GM23338 (cell line): ENCODE measurements at regions not wholly inside any gene's neighbourhood (a gene's known extent, or its start where the extent isn't known, plus 50 kb on each side); places are given as distances from the start of the nearest gene placed in this dataset.
A peak's percentile ranks its signal among the peaks of the same experiment; 100 is the strongest.

Experiments
- EZH2 ChIP-seq: fragments of 200-600 bp; sonication (generic); IDR thresholded peaks from one replicate; pipeline ENCODE4 v1.8.0; 2017; ENCODE audit warnings: antibody characterized with exemption, mild to moderate bottlenecking, low read depth; ENCODE audit not compliant: unreplicated experiment
- EZH2phosphoT487 ChIP-seq: fragments of 200-600 bp; sonication (generic); IDR thresholded peaks from one replicate; pipeline ENCODE4 v1.8.1; 2018; ENCODE audit warnings: antibody characterized with exemption; ENCODE audit not compliant: unreplicated experiment
- NANOG ChIP-seq: IDR thresholded peaks from 2 replicates; pipeline ENCODE4 v1.6.1; 2016; ENCODE audit warnings: antibody characterized with exemption, borderline replicate concordance
- POLR2AphosphoS5 ChIP-seq: IDR thresholded peaks from 2 replicates; pipeline ENCODE4 v1.6.1; 2016; ENCODE audit warnings: antibody characterized with exemption, low read depth
- TF ChIP-seq, protein P1 (sequence below): IDR thresholded peaks from one replicate; pipeline ENCODE4 v1.6.1; 2018; ENCODE audit warnings: antibody characterized with exemption; ENCODE audit not compliant: unreplicated experiment
- TF ChIP-seq, protein P2 (sequence below), 2 experiments: fragments of 200-600 bp in 1 of 2; sonication (generic) in 1 of 2; conservative IDR thresholded peaks; 2 replicates each; pipeline versions ENCODE4 v1.5.1 to v1.6.1; 2016 to 2017; ENCODE audit warnings: antibody characterized with exemption in 2 of 2, low read depth in 2 of 2, mild to moderate bottlenecking in 2 of 2, moderate library complexity in 1 of 2

- TF ChIP-seq, protein P1, sequence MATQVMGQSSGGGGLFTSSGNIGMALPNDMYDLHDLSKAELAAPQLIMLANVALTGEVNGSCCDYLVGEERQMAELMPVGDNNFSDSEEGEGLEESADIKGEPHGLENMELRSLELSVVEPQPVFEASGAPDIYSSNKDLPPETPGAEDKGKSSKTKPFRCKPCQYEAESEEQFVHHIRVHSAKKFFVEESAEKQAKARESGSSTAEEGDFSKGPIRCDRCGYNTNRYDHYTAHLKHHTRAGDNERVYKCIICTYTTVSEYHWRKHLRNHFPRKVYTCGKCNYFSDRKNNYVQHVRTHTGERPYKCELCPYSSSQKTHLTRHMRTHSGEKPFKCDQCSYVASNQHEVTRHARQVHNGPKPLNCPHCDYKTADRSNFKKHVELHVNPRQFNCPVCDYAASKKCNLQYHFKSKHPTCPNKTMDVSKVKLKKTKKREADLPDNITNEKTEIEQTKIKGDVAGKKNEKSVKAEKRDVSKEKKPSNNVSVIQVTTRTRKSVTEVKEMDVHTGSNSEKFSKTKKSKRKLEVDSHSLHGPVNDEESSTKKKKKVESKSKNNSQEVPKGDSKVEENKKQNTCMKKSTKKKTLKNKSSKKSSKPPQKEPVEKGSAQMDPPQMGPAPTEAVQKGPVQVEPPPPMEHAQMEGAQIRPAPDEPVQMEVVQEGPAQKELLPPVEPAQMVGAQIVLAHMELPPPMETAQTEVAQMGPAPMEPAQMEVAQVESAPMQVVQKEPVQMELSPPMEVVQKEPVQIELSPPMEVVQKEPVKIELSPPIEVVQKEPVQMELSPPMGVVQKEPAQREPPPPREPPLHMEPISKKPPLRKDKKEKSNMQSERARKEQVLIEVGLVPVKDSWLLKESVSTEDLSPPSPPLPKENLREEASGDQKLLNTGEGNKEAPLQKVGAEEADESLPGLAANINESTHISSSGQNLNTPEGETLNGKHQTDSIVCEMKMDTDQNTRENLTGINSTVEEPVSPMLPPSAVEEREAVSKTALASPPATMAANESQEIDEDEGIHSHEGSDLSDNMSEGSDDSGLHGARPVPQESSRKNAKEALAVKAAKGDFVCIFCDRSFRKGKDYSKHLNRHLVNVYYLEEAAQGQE: no peak
- no peak for TF ChIP-seq EZH2phosphoT487
- TF ChIP-seq, protein P2, sequence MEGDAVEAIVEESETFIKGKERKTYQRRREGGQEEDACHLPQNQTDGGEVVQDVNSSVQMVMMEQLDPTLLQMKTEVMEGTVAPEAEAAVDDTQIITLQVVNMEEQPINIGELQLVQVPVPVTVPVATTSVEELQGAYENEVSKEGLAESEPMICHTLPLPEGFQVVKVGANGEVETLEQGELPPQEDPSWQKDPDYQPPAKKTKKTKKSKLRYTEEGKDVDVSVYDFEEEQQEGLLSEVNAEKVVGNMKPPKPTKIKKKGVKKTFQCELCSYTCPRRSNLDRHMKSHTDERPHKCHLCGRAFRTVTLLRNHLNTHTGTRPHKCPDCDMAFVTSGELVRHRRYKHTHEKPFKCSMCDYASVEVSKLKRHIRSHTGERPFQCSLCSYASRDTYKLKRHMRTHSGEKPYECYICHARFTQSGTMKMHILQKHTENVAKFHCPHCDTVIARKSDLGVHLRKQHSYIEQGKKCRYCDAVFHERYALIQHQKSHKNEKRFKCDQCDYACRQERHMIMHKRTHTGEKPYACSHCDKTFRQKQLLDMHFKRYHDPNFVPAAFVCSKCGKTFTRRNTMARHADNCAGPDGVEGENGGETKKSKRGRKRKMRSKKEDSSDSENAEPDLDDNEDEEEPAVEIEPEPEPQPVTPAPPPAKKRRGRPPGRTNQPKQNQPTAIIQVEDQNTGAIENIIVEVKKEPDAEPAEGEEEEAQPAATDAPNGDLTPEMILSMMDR (conservative IDR thresholded peaks at IDR 0.05; ENCODE audit: low read depth in 2 of 2): peak in 1 of 2 experiments; percentile 54; a peak in 2 of 4 replicates
- TF ChIP-seq NANOG: no peak
- no peak for TF ChIP-seq EZH2
- TF ChIP-seq POLR2AphosphoS5: no peak
These were observed 871.2 kb downstream of the TFAP2A start for GRCh38 chr6:9543649-9544048.
